HG03196 (cell line): ENCODE measurements at regions not wholly inside any gene's neighbourhood (a gene's known extent, or its start where the extent isn't known, plus 50 kb on each side); places are given as distances from the start of the nearest gene placed in this dataset.
"Not testable (repeated sequence)": the region's sequence is repeated elsewhere in the genome, so short reads cannot be mapped to it uniquely, and the experiment has no call there.

Source experiments
- ATAC-seq: cut with Tn5 transposase; IDR thresholded peaks from one replicate; pipeline ENCODE4 v1.9.1; 2021; ENCODE audit not compliant: unreplicated experiment

DNA sequence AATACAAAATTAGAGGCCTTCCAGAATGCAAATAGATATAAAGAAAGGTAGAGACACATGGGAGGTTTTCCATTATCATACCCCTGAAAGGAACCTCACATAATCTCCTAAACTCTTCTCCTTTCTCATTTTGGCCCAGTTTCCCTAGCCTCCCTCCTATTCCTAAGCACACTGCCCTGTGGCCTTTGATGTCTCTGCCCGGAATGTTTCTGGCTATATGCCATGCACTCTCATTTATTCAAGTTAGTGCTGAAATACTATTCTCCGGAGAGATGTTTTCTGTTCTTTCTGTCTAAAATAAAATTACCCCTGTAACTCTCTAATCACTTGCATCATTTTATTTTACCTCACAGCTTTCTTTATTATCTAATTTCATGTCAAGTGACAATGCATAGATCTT is 1287.7 kb downstream of the SLITRK5 start:
- no peak for ATAC-seq

- ATAC-seq = no peak
These were observed 1305.3 kb downstream of the SLITRK5 start for GRCh38 chr13:88976466-88976865.

DNA sequence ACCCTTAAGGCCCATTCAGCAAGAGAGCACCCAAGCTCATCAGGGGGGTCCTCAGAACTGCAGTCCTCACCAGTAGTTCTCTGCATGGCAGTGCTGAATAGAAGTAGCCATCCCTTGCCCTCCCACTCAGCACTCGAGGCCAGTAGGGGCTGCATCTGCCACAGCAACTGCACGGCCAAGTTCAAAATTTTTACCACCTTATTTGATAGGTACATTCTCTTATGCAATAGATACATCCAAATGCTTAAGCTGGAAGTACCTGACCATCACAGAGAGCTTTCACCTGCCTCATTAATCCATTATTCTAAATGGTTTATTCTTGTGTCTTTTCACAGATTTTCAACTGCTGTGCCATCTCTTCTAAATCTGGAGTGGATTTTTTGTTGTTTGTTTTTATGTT is 1307.4 kb downstream of the SLITRK5 start:
- no peak for ATAC-seq

GRCh38 chr13:88979465-88980175 is 1308.4 kb downstream of the SLITRK5 start:
- ATAC-seq = no peak

- no peak for ATAC-seq
These were observed 1332.5 kb downstream of the SLITRK5 start for GRCh38 chr13:89003656-89004055.

GRCh38 chr13:89011615-89012014 is 1340.4 kb downstream of the SLITRK5 start:
- ATAC-seq = no peak

GRCh38 chr13:89027694-89028306 is 1356.6 kb downstream of the SLITRK5 start:
- no peak for ATAC-seq

- ATAC-seq = no peak
These were observed 1357.9 kb downstream of the SLITRK5 start for GRCh38 chr13:89029062-89029461.

- no peak for ATAC-seq
These were observed 1362.8 kb downstream of the SLITRK5 start for GRCh38 chr13:89034015-89034414.

GRCh38 chr13:89052699-89053098 is 1381.5 kb downstream of the SLITRK5 start:
- ATAC-seq = no peak

DNA sequence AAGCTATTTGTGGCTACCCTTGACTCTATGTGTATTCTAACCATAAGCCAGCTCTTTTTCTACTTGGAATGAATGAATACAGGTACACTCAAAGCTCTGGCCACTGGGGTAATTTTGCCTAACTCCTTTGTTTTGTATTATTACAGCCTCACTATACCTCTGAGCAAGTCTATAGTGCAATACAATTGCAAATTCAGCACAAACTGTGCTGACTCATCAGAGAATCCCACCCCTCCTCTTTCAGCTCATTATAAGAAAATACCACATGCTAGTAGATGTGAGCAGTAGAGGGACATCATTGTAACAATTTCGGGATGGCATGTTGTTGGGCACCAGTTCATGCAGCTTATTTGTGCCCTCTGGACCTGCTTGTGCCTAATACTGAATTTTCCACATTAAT is 1382.2 kb downstream of the SLITRK5 start:
- ATAC-seq = no peak

DNA sequence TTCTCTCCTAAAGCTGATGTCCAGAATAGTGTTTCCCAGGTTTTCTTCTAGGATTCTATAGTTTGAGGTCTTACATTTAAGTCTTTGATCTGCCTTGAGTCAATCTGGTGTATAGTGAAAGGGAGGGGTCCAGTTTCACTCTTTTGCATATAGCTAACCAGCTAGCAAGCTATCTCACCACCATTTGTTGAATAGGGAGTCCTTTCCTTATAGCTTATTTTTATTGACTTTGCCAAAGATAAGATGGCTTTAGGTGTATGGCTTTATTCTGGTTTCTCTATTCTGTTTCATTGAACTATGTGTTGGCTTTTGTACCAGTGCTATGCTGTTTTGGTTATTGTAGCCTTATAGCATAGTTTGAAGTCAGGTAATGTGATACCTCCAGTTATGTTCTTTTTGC is 1386.1 kb downstream of the SLITRK5 start:
- ATAC-seq = no peak

DNA sequence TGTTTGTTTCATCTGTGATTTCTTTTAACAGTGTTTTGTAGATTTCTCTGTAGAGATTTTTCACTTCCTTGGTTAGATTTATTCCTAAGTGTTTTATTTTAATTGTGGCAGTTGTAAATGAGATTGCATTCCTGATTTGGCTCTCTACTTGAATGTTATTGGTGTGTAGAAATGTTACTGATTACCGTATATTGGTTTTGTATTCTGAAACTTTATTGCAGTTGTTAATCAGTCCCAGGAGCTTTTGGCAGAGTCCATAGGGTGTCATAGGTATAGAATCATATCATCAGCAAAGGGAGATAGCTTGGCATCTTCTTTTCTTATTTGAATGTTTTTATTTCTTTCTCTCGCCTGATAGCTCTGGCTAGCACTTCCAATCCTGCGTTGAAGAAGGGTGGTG is 1386.7 kb downstream of the SLITRK5 start:
- ATAC-seq = no peak

DNA sequence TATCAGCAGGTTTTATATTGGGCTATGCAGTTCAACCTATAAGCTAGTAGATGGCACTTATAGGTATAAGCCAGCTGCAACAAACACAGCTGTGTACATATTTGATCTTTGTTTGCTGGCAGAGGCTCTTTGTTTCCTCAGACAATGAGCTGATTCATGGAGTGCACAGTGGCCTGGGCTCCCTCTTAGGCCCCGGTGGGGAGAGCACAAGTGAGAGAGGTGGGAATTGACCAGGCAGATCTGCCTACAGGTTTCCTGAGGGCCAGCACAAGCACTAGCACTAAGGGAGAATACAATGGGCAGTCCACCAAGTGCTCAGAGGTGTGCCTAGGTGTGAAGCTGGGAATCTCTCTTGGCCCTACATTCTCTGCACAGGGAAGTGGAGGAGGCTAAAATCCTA is 1390.7 kb downstream of the SLITRK5 start:
- ATAC-seq = no peak

- peak; percentile 75 for ATAC-seq
These were observed 1395.8 kb downstream of the SLITRK5 start for GRCh38 chr13:89066868-89067466.

- ATAC-seq = no peak
These were observed 1401.8 kb downstream of the SLITRK5 start for GRCh38 chr13:89072979-89073378.

DNA sequence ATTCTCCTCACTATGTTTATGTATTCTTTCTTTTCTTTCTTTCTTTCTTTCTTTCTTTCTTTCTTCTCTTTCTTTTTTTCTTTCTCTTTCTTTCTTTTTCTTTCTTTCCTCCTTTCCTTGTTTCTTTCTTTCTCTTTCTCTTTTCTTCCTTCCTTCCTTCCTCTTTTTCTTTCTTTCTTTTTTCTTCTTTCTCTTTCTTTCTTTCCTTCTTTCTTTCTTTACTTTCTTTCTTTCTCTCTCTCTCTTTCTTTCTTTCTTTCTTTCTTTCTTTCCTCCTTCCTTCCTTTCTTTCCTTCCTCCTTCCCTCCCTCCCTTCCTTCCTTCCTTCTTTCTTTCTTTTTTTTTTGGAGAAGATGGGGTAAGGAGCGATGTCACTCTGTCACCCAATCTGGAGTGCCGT is 1405.5 kb downstream of the SLITRK5 start:
- no peak for ATAC-seq

DNA sequence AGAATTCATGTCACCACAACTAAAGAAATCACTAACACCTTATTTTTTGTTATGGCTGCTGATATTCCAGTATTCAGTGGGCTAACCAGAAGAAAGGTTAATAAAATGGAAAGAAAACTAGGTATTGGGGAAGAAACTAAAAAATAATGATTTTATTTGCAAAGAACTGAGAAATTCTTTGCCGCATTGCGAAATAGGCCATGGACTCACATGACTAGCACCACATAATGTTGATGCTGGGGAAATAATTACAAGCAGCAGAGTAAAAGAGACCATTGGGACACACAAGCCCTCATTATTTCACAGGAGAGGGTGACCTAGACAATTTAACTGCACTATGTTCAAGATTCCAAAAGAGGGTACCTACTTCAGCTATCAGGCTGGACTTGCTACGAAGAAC is 1411.5 kb downstream of the SLITRK5 start:
- no peak for ATAC-seq

GRCh38 chr13:89088107-89088506 is 1416.9 kb downstream of the SLITRK5 start:
- ATAC-seq = not testable (repeated sequence)

DNA sequence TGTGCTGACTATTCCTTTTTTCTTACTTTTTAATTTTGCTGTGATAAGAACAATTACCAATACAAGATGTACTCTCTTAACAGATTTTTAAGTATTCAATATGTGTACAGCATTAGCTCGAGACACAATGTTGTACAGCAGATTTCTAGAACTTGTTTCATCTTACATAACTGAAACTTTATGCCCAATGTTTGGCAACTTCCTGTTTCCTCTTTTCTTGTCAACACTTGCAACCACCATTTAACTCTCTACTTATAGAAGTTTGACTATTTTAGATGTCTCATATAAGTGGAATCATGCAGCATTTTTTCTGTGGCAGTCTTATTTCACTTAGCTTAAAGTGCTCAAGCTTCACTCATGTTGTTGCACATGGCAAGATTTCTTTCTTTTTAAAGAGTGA is 1426.8 kb downstream of the SLITRK5 start:
- no peak for ATAC-seq

DNA sequence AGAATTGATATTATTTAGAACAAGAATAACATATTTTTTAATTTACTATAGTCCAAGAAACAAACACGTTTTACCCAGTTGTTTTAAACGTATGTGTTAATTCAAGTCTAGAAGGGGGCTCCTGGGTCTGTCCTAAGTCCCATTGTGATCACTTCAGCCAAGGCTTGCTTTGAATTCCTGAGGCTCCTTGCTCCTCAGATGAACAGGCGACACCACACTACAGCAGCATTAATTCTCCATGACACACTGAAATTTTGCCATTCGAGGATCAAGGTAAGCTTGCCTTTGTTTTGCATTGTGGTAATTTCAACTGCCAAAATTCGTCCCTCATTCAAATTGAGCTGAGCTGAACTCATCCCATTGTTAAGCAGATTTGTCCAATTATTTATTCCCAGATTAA is 1442.6 kb downstream of the SLITRK5 start:
- no peak for ATAC-seq

DNA sequence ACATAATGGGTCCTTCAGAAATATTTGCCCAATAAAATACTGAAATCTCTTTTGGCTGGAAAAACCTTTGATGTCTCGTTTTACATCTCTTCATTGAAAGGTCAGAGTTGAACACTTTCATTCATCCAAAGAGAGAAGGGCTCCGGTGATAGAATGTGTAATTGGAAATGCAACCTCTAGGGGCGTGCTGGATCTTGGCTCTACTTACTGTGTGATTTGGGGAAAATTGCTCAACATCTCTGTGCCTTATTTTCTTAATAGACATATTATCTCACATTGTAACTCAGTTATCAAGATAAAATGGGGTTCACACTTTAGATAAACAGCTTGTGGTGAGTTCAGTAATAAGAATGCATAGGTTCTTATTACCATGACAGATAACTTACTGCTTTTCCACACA is 1444.1 kb downstream of the SLITRK5 start:
- no peak for ATAC-seq
